ENCODE measurements at regions not wholly inside any gene's neighbourhood (a gene's known extent, or its start where the extent isn't known, plus 50 kb on each side); places are given as distances from the start of the nearest gene placed in this dataset.
"Not testable (repeated sequence)": the region's sequence is repeated elsewhere in the genome, so short reads cannot be mapped to it uniquely, and the experiment has no call there.

DNA sequence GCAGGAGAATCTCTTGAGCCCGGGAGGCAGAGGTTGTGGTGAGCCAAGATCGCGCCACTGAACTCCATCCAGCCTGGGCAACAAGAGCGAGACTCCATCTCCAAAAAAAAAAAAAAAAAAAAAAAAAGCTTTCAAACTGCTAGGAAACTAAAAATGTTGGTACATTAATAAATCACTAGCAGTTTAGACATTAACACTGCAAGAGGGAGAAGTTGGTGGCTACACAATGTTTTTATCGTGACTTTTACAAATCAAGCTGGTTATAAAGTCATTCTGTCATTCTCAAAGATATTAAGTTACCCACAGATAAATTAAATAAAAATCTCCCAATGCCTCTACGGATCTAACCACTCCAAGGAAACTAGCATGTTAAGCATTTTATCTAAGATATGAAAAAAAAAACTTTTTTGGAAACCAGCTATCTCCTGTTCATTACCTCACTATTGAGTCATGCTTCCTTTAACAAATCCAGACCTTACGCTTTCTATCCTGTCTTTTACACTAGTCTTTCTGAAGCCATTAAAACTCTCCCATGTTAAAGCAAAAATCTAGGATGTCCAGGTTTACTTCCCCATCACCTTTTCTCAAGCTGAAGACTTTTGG is 85.9 kb upstream of the SMURF2 start:
- H3K27me3 ChIP-seq (ENCODE audit: control insufficient read depth, low read length), result no peaks in the 10 kb centered on the region
- no peak overlapping the region for H3K4me3 ChIP-seq (ENCODE audit: low read length)
- H3K9me3 ChIP-seq (ENCODE audit: control insufficient read depth, insufficient read depth, low read length), result no peaks in the 10 kb centered on the region
- no peak overlapping the region for H3K27ac ChIP-seq (ENCODE audit: low read depth, low read length)
- no peaks in the 10 kb centered on the region for H3K9me2 ChIP-seq (replicated peaks; ENCODE audit: control insufficient read depth, low read length)
- H3F3A ChIP-seq (ENCODE audit: control insufficient read depth, insufficient read depth), result no peaks in the 10 kb centered on the region
- H3K79me2 ChIP-seq (ENCODE audit: control insufficient read depth, low read length), result no peaks in the 10 kb centered on the region
- TF ChIP-seq, protein P1, sequence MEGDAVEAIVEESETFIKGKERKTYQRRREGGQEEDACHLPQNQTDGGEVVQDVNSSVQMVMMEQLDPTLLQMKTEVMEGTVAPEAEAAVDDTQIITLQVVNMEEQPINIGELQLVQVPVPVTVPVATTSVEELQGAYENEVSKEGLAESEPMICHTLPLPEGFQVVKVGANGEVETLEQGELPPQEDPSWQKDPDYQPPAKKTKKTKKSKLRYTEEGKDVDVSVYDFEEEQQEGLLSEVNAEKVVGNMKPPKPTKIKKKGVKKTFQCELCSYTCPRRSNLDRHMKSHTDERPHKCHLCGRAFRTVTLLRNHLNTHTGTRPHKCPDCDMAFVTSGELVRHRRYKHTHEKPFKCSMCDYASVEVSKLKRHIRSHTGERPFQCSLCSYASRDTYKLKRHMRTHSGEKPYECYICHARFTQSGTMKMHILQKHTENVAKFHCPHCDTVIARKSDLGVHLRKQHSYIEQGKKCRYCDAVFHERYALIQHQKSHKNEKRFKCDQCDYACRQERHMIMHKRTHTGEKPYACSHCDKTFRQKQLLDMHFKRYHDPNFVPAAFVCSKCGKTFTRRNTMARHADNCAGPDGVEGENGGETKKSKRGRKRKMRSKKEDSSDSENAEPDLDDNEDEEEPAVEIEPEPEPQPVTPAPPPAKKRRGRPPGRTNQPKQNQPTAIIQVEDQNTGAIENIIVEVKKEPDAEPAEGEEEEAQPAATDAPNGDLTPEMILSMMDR (IDR thresholded peaks at IDR 0.05; ENCODE audit: low read depth, low read length, poor library complexity, severe bottlenecking), result no peak
- TF ChIP-seq EZH2phosphoT487 (IDR thresholded peaks at IDR 0.05; ENCODE audit: borderline replicate concordance, low read length), result no peak
- H3K4me1 ChIP-seq (ENCODE audit: control insufficient read depth, low read length), result no peaks in the 10 kb centered on the region
- no peaks in the 10 kb centered on the region for H4K20me1 ChIP-seq (ENCODE audit: control insufficient read depth, insufficient read depth, low read depth, low read length)
- peaks cover 5% of the 10 kb centered on the region for H3K36me3 ChIP-seq (ENCODE audit: control insufficient read depth, low read length)
- no peak overlapping the region for H3K4me2 ChIP-seq (ENCODE audit: low read length)

DNA sequence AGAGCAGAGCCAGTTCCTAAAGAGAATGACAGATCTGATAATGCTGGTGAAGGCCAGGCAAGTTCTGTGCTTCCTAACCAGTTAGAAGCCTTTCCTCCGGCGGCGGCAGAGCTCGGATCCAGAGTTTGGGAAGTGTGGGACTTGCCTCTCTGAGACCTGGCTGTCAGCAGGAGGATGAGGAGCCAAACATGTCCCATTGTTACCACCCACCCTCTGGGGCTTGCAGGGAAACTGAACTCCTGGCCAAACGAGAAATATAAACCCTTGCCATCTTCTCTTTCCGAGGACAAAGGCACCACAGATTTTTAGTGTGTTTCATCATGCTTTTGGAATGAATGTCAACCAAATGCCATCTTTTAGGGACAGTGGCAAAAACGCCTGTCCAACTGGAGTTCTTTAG is 80.2 kb upstream of the SMURF2 start:
- Histone ChIP-seq H3K9me3 (ENCODE audit: control insufficient read depth, insufficient read depth, low read length) (no peaks in the 10 kb centered on the region), H3F3A (ENCODE audit: control insufficient read depth, insufficient read depth) (no peaks in the 10 kb centered on the region), H3K36me3 (ENCODE audit: control insufficient read depth, low read length) (no peaks in the 10 kb centered on the region), H3K27me3 (ENCODE audit: control insufficient read depth, low read length) (0 out of 2 replicates have a peak, but pooled peaks cover 2% of the 10 kb centered on the region), H3K9me2 (replicated peaks; ENCODE audit: control insufficient read depth, low read length) (no peaks in the 10 kb centered on the region), H3K4me1 (ENCODE audit: control insufficient read depth, low read length) (peaks cover 7% of the 10 kb centered on the region), H3K4me2 (ENCODE audit: low read length) (no peak overlapping the region), H3K4me3 (ENCODE audit: low read length) (no peak overlapping the region), H3K27ac (ENCODE audit: low read depth, low read length) (no peak overlapping the region), H3K79me2 (ENCODE audit: control insufficient read depth, low read length) (no peaks in the 10 kb centered on the region), H4K20me1 (ENCODE audit: control insufficient read depth, insufficient read depth, low read depth, low read length) (no peaks in the 10 kb centered on the region)
- TF ChIP-seq, protein P1 (IDR thresholded peaks at IDR 0.05; ENCODE audit: low read depth, low read length, poor library complexity, severe bottlenecking), result no peak
- TF ChIP-seq EZH2phosphoT487 (IDR thresholded peaks at IDR 0.05; ENCODE audit: borderline replicate concordance, low read length), result no peak

- not testable (repeated sequence) for H3F3A ChIP-seq (ENCODE audit: control insufficient read depth, insufficient read depth); H3K4me3 ChIP-seq (ENCODE audit: low read length); H3K4me1 ChIP-seq (ENCODE audit: control insufficient read depth, low read length); H3K36me3 ChIP-seq (ENCODE audit: control insufficient read depth, low read length); H3K79me2 ChIP-seq (ENCODE audit: control insufficient read depth, low read length); H4K20me1 ChIP-seq (ENCODE audit: control insufficient read depth, insufficient read depth, low read depth, low read length); H3K9me2 ChIP-seq (replicated peaks; ENCODE audit: control insufficient read depth, low read length); H3K9me3 ChIP-seq (ENCODE audit: control insufficient read depth, insufficient read depth, low read length); H3K27me3 ChIP-seq (ENCODE audit: control insufficient read depth, low read length); H3K27ac ChIP-seq (ENCODE audit: low read depth, low read length); H3K4me2 ChIP-seq (ENCODE audit: low read length)
Measured at GRCh38 chr17:64741916-64742315, 79.8 kb upstream of the SMURF2 start.

GRCh38 chr17:64741038-64741641 is 79.0 kb upstream of the SMURF2 start:
- no peaks in the 10 kb centered on the region for H3F3A ChIP-seq (ENCODE audit: control insufficient read depth, insufficient read depth)
- H3K4me2 ChIP-seq (ENCODE audit: low read length), result no peak overlapping the region; the same call in 1 of the 2 replicates
- peaks cover 7% of the 10 kb centered on the region for H3K4me1 ChIP-seq (ENCODE audit: control insufficient read depth, low read length)
- H3K4me3 ChIP-seq (ENCODE audit: low read length), result no peak overlapping the region
- 0 out of 2 replicates have a peak, but pooled peaks cover 2% of the 10 kb centered on the region for H3K27me3 ChIP-seq (ENCODE audit: control insufficient read depth, low read length)
- H3K36me3 ChIP-seq (ENCODE audit: control insufficient read depth, low read length), result no peaks in the 10 kb centered on the region
- H3K9me3 ChIP-seq (ENCODE audit: control insufficient read depth, insufficient read depth, low read length), result no peaks in the 10 kb centered on the region
- H4K20me1 ChIP-seq (ENCODE audit: control insufficient read depth, insufficient read depth, low read depth, low read length), result no peaks in the 10 kb centered on the region
- no peaks in the 10 kb centered on the region for H3K9me2 ChIP-seq (replicated peaks; ENCODE audit: control insufficient read depth, low read length)
- H3K27ac ChIP-seq (ENCODE audit: low read depth, low read length), result no peak overlapping the region
- TF ChIP-seq, protein P1 (IDR thresholded peaks at IDR 0.05; ENCODE audit: low read depth, low read length, poor library complexity, severe bottlenecking), result no peak
- TF ChIP-seq EZH2phosphoT487 (IDR thresholded peaks at IDR 0.05; ENCODE audit: borderline replicate concordance, low read length), result no peak
- no peaks in the 10 kb centered on the region for H3K79me2 ChIP-seq (ENCODE audit: control insufficient read depth, low read length)
